ENCODE measurements at regions not wholly inside any gene's neighbourhood (a gene's known extent, or its start where the extent isn't known, plus 50 kb on each side); places are given as distances from the start of the nearest gene placed in this dataset.

DNA sequence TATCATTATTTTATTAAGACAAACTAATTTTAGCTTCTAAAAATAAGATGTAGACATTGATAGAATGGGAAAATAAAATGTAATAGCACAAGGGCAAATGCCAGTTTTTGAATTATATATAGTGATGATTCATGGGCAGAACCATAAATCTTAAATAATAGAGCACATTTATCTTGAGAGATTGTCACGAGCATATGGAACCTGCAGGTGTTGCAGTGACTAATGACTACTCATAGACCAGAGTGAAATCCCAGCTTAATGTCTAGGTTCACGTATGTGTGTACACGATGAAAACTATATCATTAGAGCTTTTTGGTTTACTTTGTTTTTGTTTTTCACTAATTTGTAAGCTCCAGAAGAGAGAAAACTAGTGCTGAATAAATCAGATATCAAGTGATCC, 150.2 kb upstream of the CACNA2D1 start:
- CTCF ChIA-PET = no interaction called here
- H3K4me1 ChIP-seq (ENCODE audit: control insufficient read depth in 2 of 2, insufficient read depth in 2 of 2, low read length in 2 of 2) = no peaks in the 10 kb centered on the region
- Mint-ChIP-seq H3K4me1 (no peaks in the 10 kb centered on the region), H3K9me3 (ENCODE audit: insufficient read depth) (no peaks in the 10 kb centered on the region), H3K27me3 (no peaks in the 10 kb centered on the region), H3K27ac (no peak overlapping the region), H3K4me3 (no peak overlapping the region)
- no peaks in the 10 kb centered on the region for H3K36me3 ChIP-seq (replicated peaks in 1 of 2; ENCODE audit: control extremely low read depth in 1 of 2, control insufficient read depth in 1 of 2, extremely low read depth in 1 of 2, insufficient read depth in 2 of 2, low read length in 1 of 2)
- no peaks in the 10 kb centered on the region for H3K27me3 ChIP-seq (replicated peaks in 1 of 4; ENCODE audit: control extremely low read depth in 1 of 4, control insufficient read depth in 3 of 4, insufficient read depth in 4 of 4, low read length in 3 of 4)
- intact Hi-C loops (cut with micrococcal nuclease) = no loop called here
- no peak for TF ChIP-seq EZH2 (IDR thresholded peaks at IDR 0.05; ENCODE audit: borderline replicate concordance, insufficient read depth, low read depth, low read length, poor library complexity, severe bottlenecking)
- TF ChIP-seq, protein P1, sequence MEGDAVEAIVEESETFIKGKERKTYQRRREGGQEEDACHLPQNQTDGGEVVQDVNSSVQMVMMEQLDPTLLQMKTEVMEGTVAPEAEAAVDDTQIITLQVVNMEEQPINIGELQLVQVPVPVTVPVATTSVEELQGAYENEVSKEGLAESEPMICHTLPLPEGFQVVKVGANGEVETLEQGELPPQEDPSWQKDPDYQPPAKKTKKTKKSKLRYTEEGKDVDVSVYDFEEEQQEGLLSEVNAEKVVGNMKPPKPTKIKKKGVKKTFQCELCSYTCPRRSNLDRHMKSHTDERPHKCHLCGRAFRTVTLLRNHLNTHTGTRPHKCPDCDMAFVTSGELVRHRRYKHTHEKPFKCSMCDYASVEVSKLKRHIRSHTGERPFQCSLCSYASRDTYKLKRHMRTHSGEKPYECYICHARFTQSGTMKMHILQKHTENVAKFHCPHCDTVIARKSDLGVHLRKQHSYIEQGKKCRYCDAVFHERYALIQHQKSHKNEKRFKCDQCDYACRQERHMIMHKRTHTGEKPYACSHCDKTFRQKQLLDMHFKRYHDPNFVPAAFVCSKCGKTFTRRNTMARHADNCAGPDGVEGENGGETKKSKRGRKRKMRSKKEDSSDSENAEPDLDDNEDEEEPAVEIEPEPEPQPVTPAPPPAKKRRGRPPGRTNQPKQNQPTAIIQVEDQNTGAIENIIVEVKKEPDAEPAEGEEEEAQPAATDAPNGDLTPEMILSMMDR (IDR thresholded peaks at IDR 0.05) = no peak
- no peak overlapping the region for H3K27ac ChIP-seq (ENCODE audit: low read length in 2 of 2)
- DNase-seq (no peak), ATAC-seq (ENCODE audit: low read depth) (no peak)
- POLR2A ChIA-PET = no interaction called here
- no CpG with 5 or more reads among the region's 3 CpGs for WGBS (ENCODE audit: insufficient coverage)
- no peak overlapping the region for H3K9ac ChIP-seq (ENCODE audit: low read length)
- no peaks in the 10 kb centered on the region for H3K79me2 ChIP-seq (ENCODE audit: control insufficient read depth, insufficient read depth, low read length)
- no peak overlapping the region for H2AFZ ChIP-seq (ENCODE audit: insufficient read depth, low read depth, low read length, poor library complexity, severe bottlenecking)
- H4K20me1 ChIP-seq (ENCODE audit: control insufficient read depth, insufficient read depth, low read length, poor library complexity, severe bottlenecking) = no peaks in the 10 kb centered on the region
- peaks cover 0 to 3% (median 0%) of the 10 kb centered on the region in 3 donors for H3K9me3 ChIP-seq (ENCODE audit: control extremely low read depth in 1 of 3, control insufficient read depth in 2 of 3, insufficient read depth in 1 of 3, low read length in 2 of 3)
- H3K4me3 ChIP-seq (ENCODE audit: control extremely low read depth in 1 of 5, extremely low read depth in 1 of 5, insufficient read depth in 1 of 5, low read depth in 2 of 5, low read length in 4 of 5) = no peak overlapping the region
- no peak overlapping the region for H3K4me2 ChIP-seq (replicated peaks; ENCODE audit: low read depth, low read length, poor library complexity, severe bottlenecking)

DNA sequence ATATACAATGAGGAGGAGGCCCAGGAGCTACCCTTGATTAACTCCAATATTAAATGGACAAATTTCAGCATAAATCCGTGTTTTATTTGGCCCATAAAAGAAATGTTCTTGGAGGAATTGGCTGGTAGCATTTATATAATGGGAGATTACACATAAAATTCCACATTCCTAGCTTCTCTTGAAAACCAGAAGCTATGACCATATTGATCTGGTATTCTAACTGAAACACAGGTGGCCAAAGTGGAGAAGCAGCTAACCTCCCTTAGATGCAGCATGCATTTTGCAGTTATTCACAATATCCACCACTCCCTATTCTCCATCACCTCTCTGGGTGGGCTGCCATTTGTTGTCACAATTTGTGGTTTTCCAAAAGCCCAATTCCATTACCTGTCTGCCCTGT, 148.8 kb upstream of the CACNA2D1 start:
- Histone ChIP-seq H3K9me3 (ENCODE audit: control extremely low read depth in 1 of 3, control insufficient read depth in 2 of 3, insufficient read depth in 1 of 3, low read length in 2 of 3) (peaks cover 0 to 3% (median 0%) of the 10 kb centered on the region in 3 donors), H3K4me1 (ENCODE audit: control insufficient read depth in 2 of 2, insufficient read depth in 2 of 2, low read length in 2 of 2) (no peaks in the 10 kb centered on the region), H2AFZ (ENCODE audit: insufficient read depth, low read depth, low read length, poor library complexity, severe bottlenecking) (no peak overlapping the region), H3K79me2 (ENCODE audit: control insufficient read depth, insufficient read depth, low read length) (no peaks in the 10 kb centered on the region), H4K20me1 (ENCODE audit: control insufficient read depth, insufficient read depth, low read length, poor library complexity, severe bottlenecking) (no peaks in the 10 kb centered on the region), H3K36me3 (replicated peaks in 1 of 2; ENCODE audit: control extremely low read depth in 1 of 2, control insufficient read depth in 1 of 2, extremely low read depth in 1 of 2, insufficient read depth in 2 of 2, low read length in 1 of 2) (no peaks in the 10 kb centered on the region), H3K27me3 (replicated peaks in 1 of 4; ENCODE audit: control extremely low read depth in 1 of 4, control insufficient read depth in 3 of 4, insufficient read depth in 4 of 4, low read length in 3 of 4) (no peaks in the 10 kb centered on the region), H3K9ac (ENCODE audit: low read length) (no peak overlapping the region), H3K27ac (ENCODE audit: low read length in 2 of 2) (no peak overlapping the region), H3K4me3 (ENCODE audit: control extremely low read depth in 1 of 5, extremely low read depth in 1 of 5, insufficient read depth in 1 of 5, low read depth in 2 of 5, low read length in 4 of 5) (no peak overlapping the region), H3K4me2 (replicated peaks; ENCODE audit: low read depth, low read length, poor library complexity, severe bottlenecking) (no peak overlapping the region)
- H3K27ac Mint-ChIP-seq = no peak overlapping the region
- ChIA-PET POLR2A (no interaction called here), CTCF (no interaction called here)
- DNase-seq (no peak), ATAC-seq (ENCODE audit: low read depth) (no peak)
- TF ChIP-seq, protein P1 (IDR thresholded peaks at IDR 0.05) = no peak
- no peak for TF ChIP-seq EZH2 (IDR thresholded peaks at IDR 0.05; ENCODE audit: borderline replicate concordance, insufficient read depth, low read depth, low read length, poor library complexity, severe bottlenecking)
- no CpG with 5 or more reads among the region's 1 CpG for WGBS (ENCODE audit: insufficient coverage)
- intact Hi-C loops (cut with micrococcal nuclease) = no loop called here
- no peaks in the 10 kb centered on the region for H3K9me3 Mint-ChIP-seq (ENCODE audit: insufficient read depth)
- H3K4me3 Mint-ChIP-seq = no peak overlapping the region
- H3K4me1 Mint-ChIP-seq = no peaks in the 10 kb centered on the region
- H3K27me3 Mint-ChIP-seq = no peaks in the 10 kb centered on the region

Data from B cell (primary cell).